ENCODE measurements at regions not wholly inside any gene's neighbourhood (a gene's known extent, or its start where the extent isn't known, plus 50 kb on each side); places are given as distances from the start of the nearest gene placed in this dataset.

DNA sequence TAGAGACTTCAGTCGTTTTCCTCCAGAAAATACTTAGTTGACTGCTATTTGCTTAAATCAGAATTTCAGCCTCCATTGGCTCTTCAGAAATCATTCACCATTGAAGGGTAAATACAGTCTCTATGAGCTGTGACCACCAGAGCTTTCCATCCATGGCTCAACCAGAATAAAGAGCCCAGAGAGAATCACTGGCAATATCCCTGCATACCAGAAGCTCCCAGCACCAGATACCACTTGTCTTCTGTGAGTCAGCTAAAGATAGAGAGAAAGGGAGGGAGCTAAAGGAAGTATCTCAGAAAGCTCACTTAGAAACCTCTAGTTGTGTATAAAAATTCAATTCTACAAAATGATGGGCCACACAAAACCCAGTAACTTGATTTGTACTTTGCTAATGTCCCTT, 115.2 kb upstream of the TMCO5A start:
- Histone ChIP-seq H3K79me2 (ENCODE audit: insufficient read depth, low read depth) (no peaks in the 10 kb centered on the region), H3K4me2 (no peak overlapping the region), H4K20me1 (ENCODE audit: insufficient read depth) (no peaks in the 10 kb centered on the region), H3K9ac (no peak overlapping the region), H3K27ac (no peak overlapping the region), H3K36me3 (ENCODE audit: insufficient read depth) (no peaks in the 10 kb centered on the region), H3K27me3 (ENCODE audit: insufficient read depth, low read depth) (no peaks in the 10 kb centered on the region), H2AFZ (ENCODE audit: low read depth) (no peak overlapping the region), H3K4me1 (ENCODE audit: low read depth, poor library complexity, severe bottlenecking) (no peaks in the 10 kb centered on the region), H3K4me3 (IDR thresholded peaks at IDR 0.05; ENCODE audit: insufficient read depth, low read depth, low read length) (no peak overlapping the region)
- TF ChIP-seq, protein P1, sequence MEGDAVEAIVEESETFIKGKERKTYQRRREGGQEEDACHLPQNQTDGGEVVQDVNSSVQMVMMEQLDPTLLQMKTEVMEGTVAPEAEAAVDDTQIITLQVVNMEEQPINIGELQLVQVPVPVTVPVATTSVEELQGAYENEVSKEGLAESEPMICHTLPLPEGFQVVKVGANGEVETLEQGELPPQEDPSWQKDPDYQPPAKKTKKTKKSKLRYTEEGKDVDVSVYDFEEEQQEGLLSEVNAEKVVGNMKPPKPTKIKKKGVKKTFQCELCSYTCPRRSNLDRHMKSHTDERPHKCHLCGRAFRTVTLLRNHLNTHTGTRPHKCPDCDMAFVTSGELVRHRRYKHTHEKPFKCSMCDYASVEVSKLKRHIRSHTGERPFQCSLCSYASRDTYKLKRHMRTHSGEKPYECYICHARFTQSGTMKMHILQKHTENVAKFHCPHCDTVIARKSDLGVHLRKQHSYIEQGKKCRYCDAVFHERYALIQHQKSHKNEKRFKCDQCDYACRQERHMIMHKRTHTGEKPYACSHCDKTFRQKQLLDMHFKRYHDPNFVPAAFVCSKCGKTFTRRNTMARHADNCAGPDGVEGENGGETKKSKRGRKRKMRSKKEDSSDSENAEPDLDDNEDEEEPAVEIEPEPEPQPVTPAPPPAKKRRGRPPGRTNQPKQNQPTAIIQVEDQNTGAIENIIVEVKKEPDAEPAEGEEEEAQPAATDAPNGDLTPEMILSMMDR (conservative IDR thresholded peaks at IDR 0.05; ENCODE audit: low read depth, low read length) = no peak

DNA sequence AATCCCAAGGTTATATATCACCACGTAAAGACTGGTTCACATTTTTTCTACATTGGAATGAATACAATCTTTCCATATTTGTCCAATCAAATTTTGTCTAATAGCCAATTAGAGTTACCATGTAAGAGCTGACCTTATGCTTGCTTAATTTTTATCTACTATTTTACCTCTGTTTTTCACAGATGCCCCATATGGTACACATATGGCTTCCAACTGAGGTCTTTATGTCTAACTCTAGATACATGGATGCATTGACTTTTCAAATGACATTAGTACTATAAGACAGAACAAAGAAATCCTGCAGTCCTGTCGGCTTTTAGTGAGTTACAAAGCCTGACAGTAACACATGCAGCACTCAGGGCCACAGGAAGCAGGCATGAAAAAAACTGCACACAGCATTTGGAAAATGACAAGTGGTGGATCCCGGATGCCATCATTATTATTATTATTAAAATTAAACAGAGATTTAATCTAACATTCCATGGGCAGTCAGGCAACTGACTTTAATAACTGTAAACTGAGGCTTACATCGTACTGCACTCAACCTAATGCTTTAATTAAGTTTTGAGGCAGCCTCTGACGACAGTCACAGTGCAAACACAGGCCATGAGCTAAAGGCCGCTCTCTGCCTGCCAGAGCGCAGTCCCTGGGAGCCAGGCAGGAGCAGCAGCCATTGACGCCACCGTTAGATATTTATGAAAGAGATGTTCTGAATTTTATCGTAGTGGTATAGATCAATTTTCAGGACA, 113.9 kb upstream of the TMCO5A start:
- H3K79me2 ChIP-seq (ENCODE audit: insufficient read depth, low read depth) = no peaks in the 10 kb centered on the region
- TF ChIP-seq, protein P1 (conservative IDR thresholded peaks at IDR 0.05; ENCODE audit: low read depth, low read length) = no peak
- no peak overlapping the region for H3K4me3 ChIP-seq (IDR thresholded peaks at IDR 0.05; ENCODE audit: insufficient read depth, low read depth, low read length)
- H3K36me3 ChIP-seq (ENCODE audit: insufficient read depth) = no peaks in the 10 kb centered on the region
- H3K4me1 ChIP-seq (ENCODE audit: low read depth, poor library complexity, severe bottlenecking) = no peaks in the 10 kb centered on the region
- no peaks in the 10 kb centered on the region for H4K20me1 ChIP-seq (ENCODE audit: insufficient read depth)
- H3K27ac ChIP-seq = no peak overlapping the region
- H3K9ac ChIP-seq = no peak overlapping the region
- no peaks in the 10 kb centered on the region for H3K27me3 ChIP-seq (ENCODE audit: insufficient read depth, low read depth)
- no peak overlapping the region for H2AFZ ChIP-seq (ENCODE audit: low read depth)
- no peak overlapping the region for H3K4me2 ChIP-seq

DNA sequence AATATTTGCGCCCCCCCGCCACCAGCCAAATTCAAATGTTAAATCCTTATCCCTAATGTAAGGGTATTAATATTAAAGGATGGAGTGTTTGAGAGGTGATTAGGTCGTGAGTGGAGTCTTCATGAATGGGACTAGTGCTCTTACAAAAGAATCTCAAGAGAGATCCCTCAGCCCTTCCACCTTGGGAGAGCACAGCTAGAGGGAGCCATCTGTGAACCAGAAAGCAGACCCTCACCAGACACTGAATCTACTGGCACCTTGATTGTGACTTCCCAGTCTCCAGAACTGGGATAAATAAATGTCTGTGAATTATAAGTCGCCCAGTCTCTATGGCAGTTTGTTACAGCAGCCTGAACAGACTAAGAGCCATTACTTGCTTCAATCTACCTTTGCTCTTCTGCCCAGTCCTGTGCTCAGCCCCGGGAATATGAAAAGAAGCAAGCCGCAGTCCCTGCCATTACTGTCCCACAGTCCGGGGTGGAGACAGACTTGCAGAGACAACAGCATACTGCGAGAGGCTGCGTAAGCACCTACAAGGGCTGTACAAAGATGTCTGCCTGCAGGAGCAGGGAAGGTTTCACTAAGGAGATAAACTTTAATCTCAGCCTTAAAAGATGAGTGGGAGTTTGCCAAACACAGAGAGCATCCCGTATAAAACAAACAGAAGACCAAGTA, 110.7 kb upstream of the TMCO5A start:
- H3K9ac ChIP-seq = no peak overlapping the region
- no peak overlapping the region for H3K4me3 ChIP-seq (IDR thresholded peaks at IDR 0.05; ENCODE audit: insufficient read depth, low read depth, low read length)
- TF ChIP-seq, protein P1 (conservative IDR thresholded peaks at IDR 0.05; ENCODE audit: low read depth, low read length) = no peak
- no peak overlapping the region for H2AFZ ChIP-seq (ENCODE audit: low read depth)
- H3K36me3 ChIP-seq (ENCODE audit: insufficient read depth) = no peaks in the 10 kb centered on the region
- H3K4me2 ChIP-seq = no peak overlapping the region
- no peaks in the 10 kb centered on the region for H4K20me1 ChIP-seq (ENCODE audit: insufficient read depth)
- no peak overlapping the region for H3K27ac ChIP-seq
- H3K4me1 ChIP-seq (ENCODE audit: low read depth, poor library complexity, severe bottlenecking) = no peaks in the 10 kb centered on the region
- H3K79me2 ChIP-seq (ENCODE audit: insufficient read depth, low read depth) = no peaks in the 10 kb centered on the region
- H3K27me3 ChIP-seq (ENCODE audit: insufficient read depth, low read depth) = no peaks in the 10 kb centered on the region

DNA sequence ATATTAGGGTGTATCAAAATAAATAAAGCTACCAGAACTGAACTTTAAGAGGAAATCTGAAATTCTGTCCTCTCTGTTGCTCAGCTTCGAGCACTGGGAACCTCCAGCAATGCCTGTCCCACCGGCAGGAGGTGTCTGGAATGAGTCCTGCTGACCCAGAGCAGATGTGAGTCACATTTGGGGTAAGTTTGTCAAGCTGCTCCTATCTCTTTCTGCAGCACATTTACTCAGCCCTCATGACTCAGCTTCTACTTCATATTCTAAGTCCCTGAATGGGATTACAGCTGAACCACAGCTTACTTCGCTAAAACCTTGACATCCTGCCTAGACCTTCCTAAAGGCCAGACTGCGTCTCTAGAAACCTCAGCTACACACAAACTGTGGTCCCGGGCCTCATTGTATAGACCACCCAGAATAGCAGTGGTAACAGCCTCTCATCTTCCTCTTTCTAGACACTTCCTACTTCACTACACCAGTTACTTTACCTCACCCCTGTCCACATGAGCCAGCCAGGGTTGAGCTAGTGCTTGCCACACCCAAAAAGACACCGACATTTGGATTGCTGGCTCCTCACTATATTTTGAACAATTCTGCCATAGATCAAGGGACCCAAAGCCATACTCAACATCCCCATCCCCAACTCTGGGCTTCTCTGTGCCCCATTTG, 109.6 kb upstream of the TMCO5A start:
- H3K4me2 ChIP-seq = no peak overlapping the region
- H2AFZ ChIP-seq (ENCODE audit: low read depth) = no peak overlapping the region
- no peaks in the 10 kb centered on the region for H4K20me1 ChIP-seq (ENCODE audit: insufficient read depth)
- H3K36me3 ChIP-seq (ENCODE audit: insufficient read depth) = no peaks in the 10 kb centered on the region
- no peak overlapping the region for H3K27ac ChIP-seq
- no peaks in the 10 kb centered on the region for H3K4me1 ChIP-seq (ENCODE audit: low read depth, poor library complexity, severe bottlenecking)
- no peak overlapping the region for H3K4me3 ChIP-seq (IDR thresholded peaks at IDR 0.05; ENCODE audit: insufficient read depth, low read depth, low read length)
- H3K79me2 ChIP-seq (ENCODE audit: insufficient read depth, low read depth) = no peaks in the 10 kb centered on the region
- no peaks in the 10 kb centered on the region for H3K27me3 ChIP-seq (ENCODE audit: insufficient read depth, low read depth)
- H3K9ac ChIP-seq = no peak overlapping the region
- TF ChIP-seq, protein P1 (conservative IDR thresholded peaks at IDR 0.05; ENCODE audit: low read depth, low read length) = no peak

Measured in KMS-11 (cell line).